Cardiac muscle cell (in vitro differentiated cells and primary cell): ENCODE measurements at regions not wholly inside any gene's neighbourhood (a gene's known extent, or its start where the extent isn't known, plus 50 kb on each side); places are given as distances from the start of the nearest gene placed in this dataset.

Experiments used
- DNase-seq, 2 donors: peaks; one replicate each; pipeline versions ENCODE4 v3.0.0 to v3.0.0-alpha.2; 2010 to 2017; ENCODE audit warnings: low read depth in 1 of 2, low spot score in 1 of 2
- H3K27ac ChIP-seq: fragments of 200-600 bp; sonication (generic); 2 replicates; pipeline ENCODE4 v1.5.1; 2016
- H3K27me3 ChIP-seq: fragments of 200-600 bp; sonication (generic); 2 replicates; pipeline ENCODE4 v1.6.0; 2016; ENCODE audit warnings: control low read depth
- H3K36me3 ChIP-seq: fragments of 200-600 bp; sonication (generic); 2 replicates; pipeline ENCODE4 v1.5.1; 2016; ENCODE audit warnings: control low read depth
- H3K4me1 ChIP-seq: fragments of 200-600 bp; sonication (generic); 2 replicates; pipeline ENCODE4 v1.8.1; 2017; ENCODE audit warnings: low read depth, mild to moderate bottlenecking, mixed run types
- H3K4me3 ChIP-seq: fragments of 200-600 bp; sonication (generic); 2 replicates; pipeline ENCODE4 v1.5.1; 2016; ENCODE audit warnings: mild to moderate bottlenecking
- H3K9me3 ChIP-seq: fragments of 200-600 bp; sonication (generic); 2 replicates; pipeline ENCODE4 v1.5.1; 2017; ENCODE audit warnings: low read depth, mild to moderate bottlenecking, control low read depth
- TF ChIP-seq, protein P1 (sequence below): IDR thresholded peaks from 2 replicates; pipeline ENCODE4 v1.5.1; 2012; ENCODE audit warnings: low read depth, mild to moderate bottlenecking, low read length

DNA sequence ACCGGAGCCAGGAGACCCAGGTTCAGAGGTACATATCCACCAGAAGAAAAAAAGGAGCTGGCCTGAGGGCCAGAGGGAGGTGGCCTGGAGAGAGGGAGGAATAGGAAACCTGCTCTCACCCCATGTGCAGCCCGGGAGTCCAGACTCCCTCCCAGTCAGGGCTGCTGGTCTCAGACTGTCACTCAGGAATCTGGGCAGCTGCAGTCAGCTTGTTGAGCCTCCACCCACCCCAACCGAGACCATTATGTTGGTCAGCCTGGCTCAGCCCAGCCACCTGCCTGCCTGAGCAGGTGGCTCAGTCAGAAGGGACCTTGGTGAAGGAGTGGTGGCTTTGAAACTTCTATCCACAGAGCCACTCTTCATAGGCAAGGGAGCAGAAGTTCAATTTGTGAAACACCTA is 53.3 kb upstream of the EPB41L1 start:
- peaks cover 40% of the 10 kb centered on the region for H3K4me1 ChIP-seq
- H3K4me3 ChIP-seq = no peak overlapping the region
- H3K27me3 ChIP-seq = no peaks in the 10 kb centered on the region
- TF ChIP-seq, protein P1, sequence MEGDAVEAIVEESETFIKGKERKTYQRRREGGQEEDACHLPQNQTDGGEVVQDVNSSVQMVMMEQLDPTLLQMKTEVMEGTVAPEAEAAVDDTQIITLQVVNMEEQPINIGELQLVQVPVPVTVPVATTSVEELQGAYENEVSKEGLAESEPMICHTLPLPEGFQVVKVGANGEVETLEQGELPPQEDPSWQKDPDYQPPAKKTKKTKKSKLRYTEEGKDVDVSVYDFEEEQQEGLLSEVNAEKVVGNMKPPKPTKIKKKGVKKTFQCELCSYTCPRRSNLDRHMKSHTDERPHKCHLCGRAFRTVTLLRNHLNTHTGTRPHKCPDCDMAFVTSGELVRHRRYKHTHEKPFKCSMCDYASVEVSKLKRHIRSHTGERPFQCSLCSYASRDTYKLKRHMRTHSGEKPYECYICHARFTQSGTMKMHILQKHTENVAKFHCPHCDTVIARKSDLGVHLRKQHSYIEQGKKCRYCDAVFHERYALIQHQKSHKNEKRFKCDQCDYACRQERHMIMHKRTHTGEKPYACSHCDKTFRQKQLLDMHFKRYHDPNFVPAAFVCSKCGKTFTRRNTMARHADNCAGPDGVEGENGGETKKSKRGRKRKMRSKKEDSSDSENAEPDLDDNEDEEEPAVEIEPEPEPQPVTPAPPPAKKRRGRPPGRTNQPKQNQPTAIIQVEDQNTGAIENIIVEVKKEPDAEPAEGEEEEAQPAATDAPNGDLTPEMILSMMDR = no peak
- peak in 1 of 2 donors; percentile 88 for DNase-seq
- H3K36me3 ChIP-seq = no peaks in the 10 kb centered on the region
- peak overlapping the region; percentile 11 for H3K27ac ChIP-seq
- no peaks in the 10 kb centered on the region for H3K9me3 ChIP-seq

DNA sequence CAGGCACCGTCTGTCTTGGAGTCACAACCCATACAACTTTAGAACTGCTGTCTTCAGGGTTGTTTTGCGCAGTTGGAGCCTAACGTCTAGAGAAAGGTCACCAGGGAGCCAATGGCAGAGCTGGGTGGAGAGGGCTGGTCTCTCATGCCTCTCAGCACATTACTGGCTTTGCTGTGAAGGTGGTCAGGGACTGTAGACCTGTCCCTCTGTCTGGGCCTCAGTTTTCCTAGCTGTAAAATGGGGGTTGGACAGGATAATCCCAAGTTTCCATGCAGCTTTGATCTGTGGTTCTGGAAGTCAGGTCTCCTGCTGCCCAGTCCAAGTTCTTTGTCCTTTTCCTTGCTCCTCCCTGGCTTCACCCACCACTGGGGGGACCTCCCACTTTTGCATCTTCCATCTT is 52.2 kb upstream of the EPB41L1 start:
- no peak for DNase-seq
- no peak overlapping the region for H3K4me3 ChIP-seq
- TF ChIP-seq, protein P1 = no peak
- H3K4me1 ChIP-seq = peaks cover 38% of the 10 kb centered on the region
- H3K9me3 ChIP-seq = no peaks in the 10 kb centered on the region
- no peak overlapping the region for H3K27ac ChIP-seq
- no peaks in the 10 kb centered on the region for H3K27me3 ChIP-seq
- no peaks in the 10 kb centered on the region for H3K36me3 ChIP-seq

DNA sequence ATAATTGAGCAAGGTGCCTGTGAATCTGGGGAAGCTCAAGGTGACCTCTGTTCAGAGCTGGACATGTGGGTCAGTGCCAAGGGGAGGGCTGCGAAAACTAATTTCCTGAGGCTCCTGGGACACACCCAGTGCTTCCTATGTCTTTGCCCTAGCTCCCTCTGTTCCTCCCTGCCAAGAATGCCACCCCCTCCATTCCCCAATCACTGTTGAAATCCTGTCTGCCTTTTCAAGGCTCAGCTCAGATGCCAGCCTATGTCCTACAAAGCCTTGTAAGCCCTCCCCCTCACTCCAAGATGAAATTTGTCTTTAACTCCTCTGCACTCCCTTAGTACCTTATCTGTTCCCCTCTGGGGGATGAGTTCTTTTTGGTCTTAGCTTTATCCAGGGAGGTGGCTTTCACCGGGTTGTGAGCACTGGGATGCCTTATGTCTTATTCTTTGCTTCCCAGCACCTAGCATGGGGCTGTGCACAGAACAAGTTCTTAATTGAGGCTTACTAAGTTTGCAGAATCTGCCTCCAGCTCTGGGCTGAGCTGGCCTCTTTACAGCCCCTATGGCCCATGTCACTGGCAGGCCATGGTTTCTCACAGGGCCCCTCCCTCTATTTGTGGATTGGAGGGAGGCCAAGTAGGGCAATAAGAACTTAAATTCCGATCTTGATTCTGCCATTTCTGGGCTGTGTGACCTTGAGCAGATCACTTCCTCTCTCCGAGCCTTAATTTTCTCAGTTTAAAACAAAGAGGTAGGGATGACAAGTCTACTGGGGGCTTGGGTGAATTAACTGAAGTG is 51.5 kb upstream of the EPB41L1 start:
- DNase-seq = peak; percentile 23 to 34
- no peaks in the 10 kb centered on the region for H3K27me3 ChIP-seq
- no peak overlapping the region for H3K4me3 ChIP-seq
- no peaks in the 10 kb centered on the region for H3K9me3 ChIP-seq
- no peaks in the 10 kb centered on the region for H3K36me3 ChIP-seq
- peaks cover 31% of the 10 kb centered on the region for H3K4me1 ChIP-seq
- TF ChIP-seq, protein P1 = no peak
- no peak overlapping the region for H3K27ac ChIP-seq

DNA sequence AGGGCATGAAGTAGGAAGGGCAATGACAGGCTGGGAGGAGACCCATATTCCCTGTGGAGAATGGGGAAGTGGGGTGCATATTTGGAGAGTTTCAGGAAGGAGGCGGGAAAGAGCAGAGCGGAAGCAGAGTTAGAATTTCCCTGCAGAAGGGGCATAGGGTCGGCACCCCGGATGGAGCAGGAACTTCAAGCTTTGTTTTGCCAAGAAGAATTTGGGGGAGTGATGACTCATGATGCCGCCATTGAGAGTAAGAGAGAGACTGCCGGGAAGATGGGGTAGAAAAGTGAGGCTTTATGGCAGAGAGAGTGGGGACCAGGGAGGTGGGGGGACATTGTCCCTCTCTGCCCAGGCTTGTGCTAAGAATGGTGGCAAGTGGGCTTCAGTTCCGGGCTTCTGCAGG is 50.3 kb upstream of the EPB41L1 start:
- H3K27ac ChIP-seq = no peak overlapping the region
- H3K36me3 ChIP-seq = no peaks in the 10 kb centered on the region
- no peak for DNase-seq
- H3K4me1 ChIP-seq = peaks cover 28% of the 10 kb centered on the region
- H3K27me3 ChIP-seq = no peaks in the 10 kb centered on the region
- H3K9me3 ChIP-seq = no peaks in the 10 kb centered on the region
- TF ChIP-seq, protein P1 = no peak
- no peak overlapping the region for H3K4me3 ChIP-seq
